ENCODE measurements at regions not wholly inside any gene's neighbourhood (a gene's known extent, or its start where the extent isn't known, plus 50 kb on each side); places are given as distances from the start of the nearest gene placed in this dataset.

DNA sequence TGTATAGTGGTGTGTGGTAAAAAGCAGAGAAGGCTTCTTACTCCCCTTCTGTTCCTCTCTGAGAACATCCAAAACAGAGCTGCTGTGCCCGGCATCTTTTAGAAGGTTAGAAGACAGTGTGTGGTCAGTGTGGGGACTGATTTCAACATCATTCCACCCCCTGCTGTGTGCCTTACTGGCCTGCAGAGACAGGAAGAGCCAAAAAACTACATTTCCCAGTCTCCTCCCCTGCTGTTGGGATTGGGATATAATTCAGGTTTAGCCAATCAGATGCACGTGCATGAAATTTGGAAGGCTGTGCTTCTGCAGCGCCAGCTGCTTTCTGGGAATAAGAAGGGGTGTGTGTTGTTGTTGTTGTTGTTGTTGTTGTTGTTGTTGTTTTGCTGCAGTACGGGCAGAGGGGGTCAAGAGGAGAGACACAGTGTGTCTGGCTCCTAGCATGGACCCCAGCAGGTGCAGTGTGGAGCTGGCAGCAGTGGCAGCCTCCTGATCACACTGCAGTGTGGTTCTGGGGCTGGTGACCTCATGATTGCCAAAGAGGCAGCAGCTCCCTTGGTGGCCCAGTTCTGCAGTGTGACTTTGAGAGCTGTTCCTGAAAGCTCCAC is 74.7 kb downstream of the MRPL14 start (continued):
- TF ChIP-seq, protein P1, sequence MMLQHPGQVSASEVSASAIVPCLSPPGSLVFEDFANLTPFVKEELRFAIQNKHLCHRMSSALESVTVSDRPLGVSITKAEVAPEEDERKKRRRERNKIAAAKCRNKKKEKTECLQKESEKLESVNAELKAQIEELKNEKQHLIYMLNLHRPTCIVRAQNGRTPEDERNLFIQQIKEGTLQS (IDR thresholded peaks at IDR 0.05) = peak; percentile 50
- TF ChIP-seq, protein P1 (CRISPR knock-in tag; conservative IDR thresholded peaks at IDR 0.05) = no peak
- peak; percentile 88 for TF ChIP-seq HCFC1 (IDR thresholded peaks at IDR 0.05; ENCODE audit: low read depth, low read length)
- TF ChIP-seq DPF2 (IDR thresholded peaks at IDR 0.05) = peak; percentile 52; the same call in 1 of the 2 replicates
- TF ChIP-seq, protein P2, sequence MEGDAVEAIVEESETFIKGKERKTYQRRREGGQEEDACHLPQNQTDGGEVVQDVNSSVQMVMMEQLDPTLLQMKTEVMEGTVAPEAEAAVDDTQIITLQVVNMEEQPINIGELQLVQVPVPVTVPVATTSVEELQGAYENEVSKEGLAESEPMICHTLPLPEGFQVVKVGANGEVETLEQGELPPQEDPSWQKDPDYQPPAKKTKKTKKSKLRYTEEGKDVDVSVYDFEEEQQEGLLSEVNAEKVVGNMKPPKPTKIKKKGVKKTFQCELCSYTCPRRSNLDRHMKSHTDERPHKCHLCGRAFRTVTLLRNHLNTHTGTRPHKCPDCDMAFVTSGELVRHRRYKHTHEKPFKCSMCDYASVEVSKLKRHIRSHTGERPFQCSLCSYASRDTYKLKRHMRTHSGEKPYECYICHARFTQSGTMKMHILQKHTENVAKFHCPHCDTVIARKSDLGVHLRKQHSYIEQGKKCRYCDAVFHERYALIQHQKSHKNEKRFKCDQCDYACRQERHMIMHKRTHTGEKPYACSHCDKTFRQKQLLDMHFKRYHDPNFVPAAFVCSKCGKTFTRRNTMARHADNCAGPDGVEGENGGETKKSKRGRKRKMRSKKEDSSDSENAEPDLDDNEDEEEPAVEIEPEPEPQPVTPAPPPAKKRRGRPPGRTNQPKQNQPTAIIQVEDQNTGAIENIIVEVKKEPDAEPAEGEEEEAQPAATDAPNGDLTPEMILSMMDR (IDR thresholded peaks at IDR 0.05 in 2 of 3, conservative IDR thresholded peaks at IDR 0.05 in 1 of 3; ENCODE audit: insufficient read depth in 2 of 3, low read depth in 1 of 3, low read length in 3 of 3) = 0 out of 6 replicates have a peak, but pooled peaks of 1 of the 3 experiments have one; percentile 2
- TF ChIP-seq, protein P3, sequence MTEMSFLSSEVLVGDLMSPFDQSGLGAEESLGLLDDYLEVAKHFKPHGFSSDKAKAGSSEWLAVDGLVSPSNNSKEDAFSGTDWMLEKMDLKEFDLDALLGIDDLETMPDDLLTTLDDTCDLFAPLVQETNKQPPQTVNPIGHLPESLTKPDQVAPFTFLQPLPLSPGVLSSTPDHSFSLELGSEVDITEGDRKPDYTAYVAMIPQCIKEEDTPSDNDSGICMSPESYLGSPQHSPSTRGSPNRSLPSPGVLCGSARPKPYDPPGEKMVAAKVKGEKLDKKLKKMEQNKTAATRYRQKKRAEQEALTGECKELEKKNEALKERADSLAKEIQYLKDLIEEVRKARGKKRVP (CRISPR knock-in tag; IDR thresholded peaks at IDR 0.05) = 0 out of 2 replicates have a peak, but pooled peaks have one; percentile 11
- peak; percentile 88; the same call in 1 of the 2 replicates for TF ChIP-seq FOXP1 (CRISPR knock-in tag; IDR thresholded peaks at IDR 0.05)
- TF ChIP-seq ZNF124 (CRISPR knock-in tag; IDR thresholded peaks at IDR 0.05) = no peak
- no peak for TF ChIP-seq CEBPG (CRISPR knock-in tag; IDR thresholded peaks at IDR 0.05)
- peak; percentile 66 to 88 for TF ChIP-seq CEBPG (tag; conservative IDR thresholded peaks at IDR 0.05 in 1 of 2, IDR thresholded peaks at IDR 0.05 in 1 of 2)
- TF ChIP-seq NFYB (IDR thresholded peaks at IDR 0.05; ENCODE audit: extremely low read depth, insufficient read length) = peak; percentile 89
- TF ChIP-seq, protein P4, sequence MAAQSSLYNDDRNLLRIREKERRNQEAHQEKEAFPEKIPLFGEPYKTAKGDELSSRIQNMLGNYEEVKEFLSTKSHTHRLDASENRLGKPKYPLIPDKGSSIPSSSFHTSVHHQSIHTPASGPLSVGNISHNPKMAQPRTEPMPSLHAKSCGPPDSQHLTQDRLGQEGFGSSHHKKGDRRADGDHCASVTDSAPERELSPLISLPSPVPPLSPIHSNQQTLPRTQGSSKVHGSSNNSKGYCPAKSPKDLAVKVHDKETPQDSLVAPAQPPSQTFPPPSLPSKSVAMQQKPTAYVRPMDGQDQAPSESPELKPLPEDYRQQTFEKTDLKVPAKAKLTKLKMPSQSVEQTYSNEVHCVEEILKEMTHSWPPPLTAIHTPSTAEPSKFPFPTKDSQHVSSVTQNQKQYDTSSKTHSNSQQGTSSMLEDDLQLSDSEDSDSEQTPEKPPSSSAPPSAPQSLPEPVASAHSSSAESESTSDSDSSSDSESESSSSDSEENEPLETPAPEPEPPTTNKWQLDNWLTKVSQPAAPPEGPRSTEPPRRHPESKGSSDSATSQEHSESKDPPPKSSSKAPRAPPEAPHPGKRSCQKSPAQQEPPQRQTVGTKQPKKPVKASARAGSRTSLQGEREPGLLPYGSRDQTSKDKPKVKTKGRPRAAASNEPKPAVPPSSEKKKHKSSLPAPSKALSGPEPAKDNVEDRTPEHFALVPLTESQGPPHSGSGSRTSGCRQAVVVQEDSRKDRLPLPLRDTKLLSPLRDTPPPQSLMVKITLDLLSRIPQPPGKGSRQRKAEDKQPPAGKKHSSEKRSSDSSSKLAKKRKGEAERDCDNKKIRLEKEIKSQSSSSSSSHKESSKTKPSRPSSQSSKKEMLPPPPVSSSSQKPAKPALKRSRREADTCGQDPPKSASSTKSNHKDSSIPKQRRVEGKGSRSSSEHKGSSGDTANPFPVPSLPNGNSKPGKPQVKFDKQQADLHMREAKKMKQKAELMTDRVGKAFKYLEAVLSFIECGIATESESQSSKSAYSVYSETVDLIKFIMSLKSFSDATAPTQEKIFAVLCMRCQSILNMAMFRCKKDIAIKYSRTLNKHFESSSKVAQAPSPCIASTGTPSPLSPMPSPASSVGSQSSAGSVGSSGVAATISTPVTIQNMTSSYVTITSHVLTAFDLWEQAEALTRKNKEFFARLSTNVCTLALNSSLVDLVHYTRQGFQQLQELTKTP (IDR thresholded peaks at IDR 0.05; ENCODE audit: low read depth in 1 of 2, partially characterized antibody in 2 of 2) = peak in 1 of 2 experiments; percentile 90
- no peak for TF ChIP-seq NR2C2 (CRISPR knock-in tag; IDR thresholded peaks at IDR 0.05)
- TF ChIP-seq NR2C2 (tag; IDR thresholded peaks at IDR 0.05) = peak; percentile 28; the same call in 1 of the 2 replicates
- TF ChIP-seq, protein P5, sequence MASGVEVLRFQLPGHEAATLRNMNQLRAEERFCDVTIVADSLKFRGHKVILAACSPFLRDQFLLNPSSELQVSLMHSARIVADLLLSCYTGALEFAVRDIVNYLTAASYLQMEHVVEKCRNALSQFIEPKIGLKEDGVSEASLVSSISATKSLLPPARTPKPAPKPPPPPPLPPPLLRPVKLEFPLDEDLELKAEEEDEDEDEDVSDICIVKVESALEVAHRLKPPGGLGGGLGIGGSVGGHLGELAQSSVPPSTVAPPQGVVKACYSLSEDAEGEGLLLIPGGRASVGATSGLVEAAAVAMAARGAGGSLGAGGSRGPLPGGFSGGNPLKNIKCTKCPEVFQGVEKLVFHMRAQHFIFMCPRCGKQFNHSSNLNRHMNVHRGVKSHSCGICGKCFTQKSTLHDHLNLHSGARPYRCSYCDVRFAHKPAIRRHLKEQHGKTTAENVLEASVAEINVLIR (CRISPR knock-in tag; IDR thresholded peaks at IDR 0.05) = 0 out of 2 replicates have a peak, but pooled peaks have one; percentile 14
- TF ChIP-seq, protein P6, sequence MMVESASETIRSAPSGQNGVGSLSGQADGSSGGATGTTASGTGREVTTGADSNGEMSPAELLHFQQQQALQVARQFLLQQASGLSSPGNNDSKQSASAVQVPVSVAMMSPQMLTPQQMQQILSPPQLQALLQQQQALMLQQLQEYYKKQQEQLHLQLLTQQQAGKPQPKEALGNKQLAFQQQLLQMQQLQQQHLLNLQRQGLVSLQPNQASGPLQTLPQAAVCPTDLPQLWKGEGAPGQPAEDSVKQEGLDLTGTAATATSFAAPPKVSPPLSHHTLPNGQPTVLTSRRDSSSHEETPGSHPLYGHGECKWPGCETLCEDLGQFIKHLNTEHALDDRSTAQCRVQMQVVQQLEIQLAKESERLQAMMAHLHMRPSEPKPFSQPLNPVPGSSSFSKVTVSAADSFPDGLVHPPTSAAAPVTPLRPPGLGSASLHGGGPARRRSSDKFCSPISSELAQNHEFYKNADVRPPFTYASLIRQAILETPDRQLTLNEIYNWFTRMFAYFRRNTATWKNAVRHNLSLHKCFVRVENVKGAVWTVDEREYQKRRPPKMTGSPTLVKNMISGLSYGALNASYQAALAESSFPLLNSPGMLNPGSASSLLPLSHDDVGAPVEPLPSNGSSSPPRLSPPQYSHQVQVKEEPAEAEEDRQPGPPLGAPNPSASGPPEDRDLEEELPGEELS (CRISPR knock-in tag; IDR thresholded peaks at IDR 0.05; ENCODE audit: borderline replicate concordance) = peak; percentile 85; the same call in 1 of the 2 replicates

Data from K562 (cell line).